AG09309 (cell line): ENCODE measurements at regions not wholly inside any gene's neighbourhood (a gene's known extent, or its start where the extent isn't known, plus 50 kb on each side); places are given as distances from the start of the nearest gene placed in this dataset.

Experiments used
- DNase-seq: peaks from one replicate; pipeline ENCODE4 v3.0.0-alpha.2; 2010; ENCODE audit warnings: low read depth
- H3K4me3 ChIP-seq: 2 replicates; pipeline ENCODE4 v1.5.1; 2011; ENCODE audit warnings: mild to moderate bottlenecking, low read depth, low read length, moderate library complexity; ENCODE audit not compliant: control insufficient read depth
- CTCF ChIP-seq: IDR thresholded peaks from 2 replicates; pipeline ENCODE4 v1.5.1; 2011; ENCODE audit warnings: mild to moderate bottlenecking, low read depth, low read length, inconsistent platforms; ENCODE audit not compliant: insufficient read depth, control insufficient read depth; ENCODE audit errors: missing control alignments

- no peak for DNase-seq
- no peak for TF ChIP-seq CTCF
- H3K4me3 ChIP-seq = no peak overlapping the region
Measured at GRCh38 chr20:12020846-12021245, 103.2 kb downstream of the BTBD3 start.

- DNase-seq = no peak
- no peak overlapping the region for H3K4me3 ChIP-seq
- TF ChIP-seq CTCF = no peak
Measured at GRCh38 chr20:12022126-12022525, 104.4 kb downstream of the BTBD3 start.

GRCh38 chr20:12023194-12023795, 105.6 kb downstream of the BTBD3 start:
- no peak for TF ChIP-seq CTCF
- DNase-seq = no peak

GRCh38 chr20:12028771-12029170, 111.1 kb downstream of the BTBD3 start:
- no peak for TF ChIP-seq CTCF
- no peak for DNase-seq
- H3K4me3 ChIP-seq = no peak overlapping the region

More at GRCh38 chr20:12023194-12023795, 105.6 kb downstream of the BTBD3 start:
- no peak overlapping the region for H3K4me3 ChIP-seq

GRCh38 chr20:12030470-12030869, 112.8 kb downstream of the BTBD3 start:
- H3K4me3 ChIP-seq = no peak overlapping the region
- TF ChIP-seq CTCF = no peak
- DNase-seq = no peak

- no peak overlapping the region for H3K4me3 ChIP-seq
- TF ChIP-seq CTCF = no peak
- DNase-seq = no peak
Measured at GRCh38 chr20:12036142-12036541, 118.4 kb downstream of the BTBD3 start.

- DNase-seq = no peak
- H3K4me3 ChIP-seq = no peak overlapping the region
- no peak for TF ChIP-seq CTCF
Measured at GRCh38 chr20:12037521-12037920, 119.8 kb downstream of the BTBD3 start.
